Loucy (cell line): ENCODE measurements at regions not wholly inside any gene's neighbourhood (a gene's known extent, or its start where the extent isn't known, plus 50 kb on each side); places are given as distances from the start of the nearest gene placed in this dataset.

ENCODE experiments used
- CTCF ChIP-seq: fragments of 200-600 bp; sonication (generic); conservative IDR thresholded peaks from 2 replicates; pipeline ENCODE4 v1.5.1; 2014; ENCODE audit warnings: mild to moderate bottlenecking, antibody characterized with exemption, low read length
- EZH2phosphoT487 ChIP-seq: fragments of 200-600 bp; IDR thresholded peaks from 2 replicates; pipeline ENCODE4 v1.6.1; 2018; ENCODE audit warnings: antibody characterized with exemption, mild to moderate bottlenecking, moderate library complexity, borderline replicate concordance

GRCh38 chr15:31893780-31894179 is 136.5 kb upstream of the CHRNA7 start:
- TF ChIP-seq CTCF (no peak), EZH2phosphoT487 (no peak)
